GM19467 (cell line): ENCODE measurements at regions not wholly inside any gene's neighbourhood (a gene's known extent, or its start where the extent isn't known, plus 50 kb on each side); places are given as distances from the start of the nearest gene placed in this dataset.
"Not testable (repeated sequence)": the region's sequence is repeated elsewhere in the genome, so short reads cannot be mapped to it uniquely, and the experiment has no call there.

Source experiments
- ATAC-seq: cut with Tn5 transposase; IDR thresholded peaks from one replicate; pipeline ENCODE4 v1.9.1; 2021; ENCODE audit warnings: mild to moderate bottlenecking, moderate library complexity; ENCODE audit not compliant: unreplicated experiment

GRCh38 chr7:55299273-55299967 is 65.7 kb upstream of the LANCL2 start:
- ATAC-seq = no peak

- no peak for ATAC-seq
Measured at GRCh38 chr7:55303220-55303619, 61.9 kb upstream of the LANCL2 start.

GRCh38 chr7:55304018-55304762 is 60.9 kb upstream of the LANCL2 start:
- ATAC-seq = no peak

GRCh38 chr7:55305135-55305534 is 60.0 kb upstream of the LANCL2 start:
- ATAC-seq = no peak

GRCh38 chr7:55306331-55306730 is 58.8 kb upstream of the LANCL2 start:
- ATAC-seq = no peak

GRCh38 chr7:55307123-55307916 is 57.8 kb upstream of the LANCL2 start:
- no peak for ATAC-seq

GRCh38 chr7:55308186-55308929 is 56.8 kb upstream of the LANCL2 start:
- peak; percentile 3 for ATAC-seq

GRCh38 chr7:55309040-55309991 is 55.8 kb upstream of the LANCL2 start:
- ATAC-seq = peak; percentile 86

- no peak for ATAC-seq
Measured at GRCh38 chr7:55310287-55311025, 54.7 kb upstream of the LANCL2 start.

- ATAC-seq = not testable (repeated sequence)
Measured at GRCh38 chr7:55311892-55312291, 53.2 kb upstream of the LANCL2 start.

GRCh38 chr7:55313671-55314070 is 51.5 kb upstream of the LANCL2 start:
- ATAC-seq = not testable (repeated sequence)

- ATAC-seq = no peak
Measured at GRCh38 chr7:55314967-55315366, 50.2 kb upstream of the LANCL2 start.
